GM12872 (cell line): ENCODE measurements at regions not wholly inside any gene's neighbourhood (a gene's known extent, or its start where the extent isn't known, plus 50 kb on each side); places are given as distances from the start of the nearest gene placed in this dataset.

ENCODE experiments used
- TF ChIP-seq, protein P1 (sequence below): IDR thresholded peaks from 3 replicates; pipeline ENCODE4 v1.5.1; 2011; ENCODE audit warnings: low read depth, mild to moderate bottlenecking, low read length, moderate library complexity; ENCODE audit not compliant: insufficient read depth

DNA sequence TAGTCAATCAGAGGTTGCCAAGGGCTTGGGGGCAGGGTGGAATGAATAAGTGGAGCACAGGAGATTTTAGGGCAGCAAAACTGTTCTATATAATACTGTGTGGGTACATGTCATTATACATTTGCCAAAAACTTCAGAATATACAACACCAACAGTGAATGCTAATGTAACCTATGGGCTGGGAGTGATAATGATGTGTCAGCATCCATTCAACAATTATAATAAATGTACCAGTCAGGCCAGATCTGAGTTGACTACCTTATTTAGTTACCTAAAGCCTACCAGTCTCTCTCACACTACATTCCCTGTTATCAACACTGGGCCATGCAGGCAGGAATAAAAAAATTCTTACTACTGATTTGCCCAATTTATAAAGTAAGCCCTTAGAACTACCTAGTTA is 884.5 kb downstream of the TLE1 start:
- TF ChIP-seq, protein P1, sequence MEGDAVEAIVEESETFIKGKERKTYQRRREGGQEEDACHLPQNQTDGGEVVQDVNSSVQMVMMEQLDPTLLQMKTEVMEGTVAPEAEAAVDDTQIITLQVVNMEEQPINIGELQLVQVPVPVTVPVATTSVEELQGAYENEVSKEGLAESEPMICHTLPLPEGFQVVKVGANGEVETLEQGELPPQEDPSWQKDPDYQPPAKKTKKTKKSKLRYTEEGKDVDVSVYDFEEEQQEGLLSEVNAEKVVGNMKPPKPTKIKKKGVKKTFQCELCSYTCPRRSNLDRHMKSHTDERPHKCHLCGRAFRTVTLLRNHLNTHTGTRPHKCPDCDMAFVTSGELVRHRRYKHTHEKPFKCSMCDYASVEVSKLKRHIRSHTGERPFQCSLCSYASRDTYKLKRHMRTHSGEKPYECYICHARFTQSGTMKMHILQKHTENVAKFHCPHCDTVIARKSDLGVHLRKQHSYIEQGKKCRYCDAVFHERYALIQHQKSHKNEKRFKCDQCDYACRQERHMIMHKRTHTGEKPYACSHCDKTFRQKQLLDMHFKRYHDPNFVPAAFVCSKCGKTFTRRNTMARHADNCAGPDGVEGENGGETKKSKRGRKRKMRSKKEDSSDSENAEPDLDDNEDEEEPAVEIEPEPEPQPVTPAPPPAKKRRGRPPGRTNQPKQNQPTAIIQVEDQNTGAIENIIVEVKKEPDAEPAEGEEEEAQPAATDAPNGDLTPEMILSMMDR: no peak

DNA sequence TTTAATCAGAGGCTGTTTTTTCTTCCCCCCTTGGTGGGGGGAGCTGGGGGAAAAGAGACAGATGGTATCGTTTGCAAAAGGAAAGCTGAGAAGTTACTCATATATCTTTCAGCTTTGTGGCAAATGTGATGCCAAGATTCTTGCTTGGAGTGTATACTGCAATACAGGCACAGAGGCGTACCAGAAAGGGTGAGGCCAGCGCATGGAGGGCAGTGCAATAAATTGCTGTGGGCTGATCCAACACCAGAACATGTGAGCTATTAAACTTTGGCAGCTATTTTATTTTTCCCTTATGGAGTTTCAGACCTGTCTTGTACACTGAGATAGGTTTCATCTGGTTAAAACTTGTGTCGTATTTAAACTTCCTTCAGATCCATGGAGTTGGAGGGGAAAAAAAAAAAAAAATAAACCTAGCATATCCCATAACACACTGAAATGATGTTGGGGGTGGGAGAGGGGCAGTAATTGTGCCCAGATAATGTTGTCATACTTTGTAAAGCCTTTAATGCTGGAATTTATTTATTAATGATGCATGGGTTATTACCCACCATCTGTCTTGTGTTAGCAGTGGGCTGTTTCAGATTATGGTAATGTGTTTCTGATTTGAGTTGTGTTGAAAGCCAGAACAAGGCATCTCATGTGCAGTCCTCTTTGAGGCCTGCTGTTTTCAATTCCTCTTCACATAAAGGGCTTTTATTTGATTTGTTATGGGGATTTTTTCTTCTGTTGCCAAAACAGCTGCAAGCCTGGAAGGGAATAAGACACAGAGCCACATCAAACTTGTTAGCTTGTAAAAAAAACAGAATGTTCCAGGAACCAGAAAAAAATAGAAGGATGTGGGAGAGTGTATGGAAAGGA is 891.3 kb downstream of the TLE1 start:
- TF ChIP-seq, protein P1: no peak

DNA sequence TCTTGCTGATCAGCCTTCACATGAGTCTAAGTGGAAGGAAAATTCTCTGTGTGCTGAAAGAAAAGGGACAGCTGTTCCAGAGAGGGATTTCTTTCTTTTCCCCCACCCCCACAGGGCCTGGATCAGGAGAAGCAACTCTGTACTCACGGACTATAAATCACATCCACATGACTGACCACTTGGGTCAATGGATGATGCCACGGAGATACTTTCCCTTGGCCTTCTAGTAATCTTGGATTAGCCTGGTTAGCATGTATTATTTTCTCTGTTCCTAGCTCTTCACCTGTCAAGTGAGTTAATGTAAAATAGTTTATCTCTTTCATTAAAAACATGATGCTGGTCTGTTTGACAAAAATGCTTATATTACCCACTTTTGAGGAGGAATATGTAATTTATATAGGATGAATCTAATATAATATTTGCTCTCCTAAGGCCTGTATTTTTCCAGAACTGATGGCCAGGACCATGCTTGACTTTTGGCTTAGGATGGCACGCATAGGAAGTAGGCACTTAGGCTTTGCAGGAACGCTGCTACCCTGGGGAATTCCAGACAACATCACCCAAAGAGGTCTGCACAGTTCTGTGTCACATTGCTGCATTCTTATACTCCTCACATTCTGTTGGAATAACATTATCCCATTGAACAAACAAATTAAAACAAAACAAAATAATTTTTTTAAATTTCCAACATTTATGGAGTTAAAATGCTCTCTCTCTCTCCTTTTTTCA is 892.1 kb downstream of the TLE1 start:
- TF ChIP-seq, protein P1: no peak

DNA sequence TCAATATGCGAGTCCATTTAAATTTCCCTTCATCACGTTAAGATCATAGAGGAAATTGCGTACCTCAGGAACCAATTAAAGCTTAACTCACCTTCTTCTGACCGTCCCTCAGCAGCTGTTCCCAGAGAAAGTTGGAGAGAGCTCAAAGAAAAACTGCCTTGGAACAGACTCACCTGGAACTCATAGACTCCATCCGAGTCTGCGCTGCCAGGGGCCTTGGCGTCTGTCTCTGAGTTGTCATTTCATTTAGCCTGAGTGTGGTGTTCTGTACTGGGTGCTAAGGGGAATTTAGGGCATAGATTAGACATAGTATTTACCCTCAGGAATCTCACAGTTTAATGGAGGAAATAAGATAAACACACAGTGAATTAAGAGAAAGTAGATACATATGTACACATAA is 892.7 kb downstream of the TLE1 start:
- TF ChIP-seq, protein P1: no peak

DNA sequence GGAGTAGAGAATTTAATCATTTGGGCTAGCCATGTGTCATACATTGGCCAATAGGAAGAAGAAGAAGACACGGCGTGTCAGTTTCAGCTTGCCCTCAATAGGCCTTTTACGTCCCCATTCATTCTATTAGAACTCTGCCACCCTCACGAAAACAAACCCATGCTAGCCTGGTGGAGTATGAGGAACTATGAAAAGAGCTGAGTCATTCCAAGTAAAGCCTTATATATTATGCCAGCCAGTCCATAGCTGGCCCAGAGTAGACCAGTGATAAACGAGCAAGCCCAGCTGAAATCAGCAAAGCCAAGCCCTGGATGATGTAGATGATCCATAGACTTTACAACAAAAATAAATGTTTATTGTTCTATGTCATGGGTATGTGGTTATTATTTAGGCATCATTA is 895.1 kb downstream of the TLE1 start:
- TF ChIP-seq, protein P1: no peak

DNA sequence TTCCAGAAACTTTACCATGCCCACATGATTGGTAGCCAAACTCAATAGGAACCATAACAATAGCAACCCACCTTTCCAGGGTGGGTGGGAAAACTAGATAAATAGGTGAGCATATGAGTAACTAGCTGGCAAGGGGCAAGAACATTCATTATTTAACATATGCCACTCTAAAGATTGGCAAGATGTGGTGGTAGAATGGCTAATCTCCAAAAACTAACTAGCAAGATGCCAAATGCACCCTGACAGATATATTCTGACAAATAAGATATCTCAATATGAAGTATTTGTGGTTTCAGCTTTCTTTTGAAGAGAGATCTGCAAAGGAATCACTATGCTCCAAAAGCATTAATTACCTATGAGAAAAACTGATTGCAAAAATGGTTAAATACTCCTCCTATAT is 895.6 kb downstream of the TLE1 start:
- TF ChIP-seq, protein P1: no peak

DNA sequence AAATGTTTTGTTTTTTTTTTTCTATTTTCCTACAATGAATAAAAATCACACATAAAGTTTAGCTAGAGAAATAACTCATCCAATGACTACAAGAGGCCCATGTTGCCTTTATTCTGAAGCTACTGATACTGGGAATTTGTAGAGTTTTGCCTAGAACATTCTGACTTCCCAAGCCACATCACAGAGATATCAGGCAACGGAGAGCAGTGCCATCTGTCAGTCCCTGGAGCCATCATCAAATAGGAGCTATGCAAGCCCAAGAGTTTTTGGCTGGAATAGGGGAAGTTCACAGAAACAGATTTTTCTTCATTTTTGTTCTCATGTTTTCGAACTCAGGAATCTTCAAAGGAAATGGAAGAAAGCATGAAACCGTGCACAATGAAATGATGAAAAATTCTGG is 896.6 kb downstream of the TLE1 start:
- TF ChIP-seq, protein P1: no peak
